Neural cell (in vitro differentiated cells): ENCODE measurements at regions not wholly inside any gene's neighbourhood (a gene's known extent, or its start where the extent isn't known, plus 50 kb on each side); places are given as distances from the start of the nearest gene placed in this dataset.

ENCODE experiments used
- H2AFZ ChIP-seq: fragments of 200-600, 300-800 bp; sonication (generic), shearing (Covaris generic); 2 replicates; pipeline ENCODE4 v1.6.0; 2014; ENCODE audit warnings: low read depth, mild to moderate bottlenecking, antibody characterized with exemption, low read length, moderate library complexity
- H3F3A ChIP-seq: fragments of 200-600 bp; shearing (Covaris generic); 2 replicates; pipeline ENCODE4 v1.6.1; 2016; ENCODE audit warnings: mild to moderate bottlenecking, moderate library complexity, mixed read lengths, antibody characterized with exemption, low read length; ENCODE audit not compliant: insufficient read depth, poor library complexity, severe bottlenecking
- H3K27ac ChIP-seq: fragments of 200-600, 300-800 bp; sonication (generic), shearing (Covaris generic); 2 replicates; pipeline ENCODE4 v1.5.1; 2014; ENCODE audit warnings: mild to moderate bottlenecking, low read length, moderate library complexity
- H3K27me3 ChIP-seq: fragments of 300-800, 200-600 bp; sonication (generic), shearing (Covaris generic); 2 replicates; pipeline ENCODE4 v1.6.0; 2014; ENCODE audit warnings: mild to moderate bottlenecking, low read depth, low read length, moderate library complexity; ENCODE audit not compliant: insufficient read depth
- H3K36me3 ChIP-seq: fragments of 300-800, 200-600 bp; sonication (generic), shearing (Covaris generic); 2 replicates; pipeline ENCODE4 v1.5.1; 2014; ENCODE audit warnings: mild to moderate bottlenecking, antibody characterized with exemption, low read length, moderate library complexity; ENCODE audit not compliant: insufficient read depth
- H3K4me2 ChIP-seq: fragments of 300-800, 200-600 bp; sonication (generic), shearing (Covaris generic); 2 replicates; pipeline ENCODE4 v1.6.0; 2014; ENCODE audit warnings: mild to moderate bottlenecking, low read length
- H3K4me3 ChIP-seq: fragments of 300-800, 200-600 bp; sonication (generic), shearing (Covaris generic); 2 replicates; pipeline ENCODE4 v1.5.1; 2014; ENCODE audit warnings: mild to moderate bottlenecking, low read length, moderate library complexity
- H3K79me2 ChIP-seq: fragments of 200-600 bp; shearing (Covaris generic); replicated peaks from 2 replicates; pipeline ENCODE4 v1.6.0; 2014; ENCODE audit warnings: mild to moderate bottlenecking, low read length, moderate library complexity; ENCODE audit not compliant: insufficient read depth
- H3K9ac ChIP-seq: fragments of 300-800, 200-600 bp; sonication (generic), shearing (Covaris generic); 2 replicates; pipeline ENCODE4 v1.6.1; 2016; ENCODE audit warnings: mild to moderate bottlenecking, low read length, mixed read lengths
- H3K9me2 ChIP-seq: fragments of 200-600 bp; shearing (Covaris generic); 2 replicates; pipeline ENCODE4 v1.6.1; 2016; ENCODE audit warnings: mild to moderate bottlenecking, low read length, mixed read lengths; ENCODE audit not compliant: insufficient read depth
- H3K9me3 ChIP-seq: fragments of 200-600, 300-800 bp; sonication (generic), shearing (Covaris generic); 2 replicates; pipeline ENCODE4 v1.6.1; 2016; ENCODE audit warnings: mild to moderate bottlenecking, mixed run types, low read length, moderate library complexity, mixed read lengths
- H4K20me1 ChIP-seq: fragments of 200-600 bp; shearing (Covaris generic); 2 replicates; pipeline ENCODE4 v1.6.1; 2016; ENCODE audit warnings: mild to moderate bottlenecking, mixed run types; ENCODE audit not compliant: insufficient read depth
- CTCF ChIP-seq: fragments of 450-650 bp; IDR thresholded peaks from 2 replicates; pipeline ENCODE4 v1.5.1; 2014; ENCODE audit warnings: antibody characterized with exemption, mild to moderate bottlenecking, moderate library complexity; ENCODE audit not compliant: poor library complexity, severe bottlenecking
- EP300 ChIP-seq: fragments of 450-650 bp; conservative IDR thresholded peaks from 2 replicates; pipeline ENCODE4 v1.6.1; 2014; ENCODE audit warnings: antibody characterized with exemption, mild to moderate bottlenecking, moderate library complexity; ENCODE audit not compliant: poor library complexity, severe bottlenecking
- EZH2 ChIP-seq: fragments of 200-600, 300-800 bp; shearing (Covaris generic), sonication (generic); IDR thresholded peaks from 2 replicates; pipeline ENCODE4 v1.6.1; 2014; ENCODE audit warnings: antibody characterized with exemption, low read length, borderline replicate concordance, mild to moderate bottlenecking; ENCODE audit not compliant: insufficient read depth, poor library complexity, severe bottlenecking
- MXI1 ChIP-seq: fragments of 450-650 bp; conservative IDR thresholded peaks from 2 replicates; pipeline ENCODE4 v1.6.1; 2014; ENCODE audit warnings: antibody characterized with exemption, mild to moderate bottlenecking; ENCODE audit not compliant: poor library complexity, severe bottlenecking
- POLR2AphosphoS5 ChIP-seq: IDR thresholded peaks from 2 replicates; pipeline ENCODE4 v1.6.1; 2012
- RAD21 ChIP-seq: fragments of 450-650 bp; conservative IDR thresholded peaks from 2 replicates; pipeline ENCODE4 v1.6.1; 2014; ENCODE audit warnings: antibody characterized with exemption, mild to moderate bottlenecking, moderate library complexity
- REST ChIP-seq: IDR thresholded peaks from 2 replicates; pipeline ENCODE4 v1.6.1; 2012; ENCODE audit warnings: borderline replicate concordance
- SMC3 ChIP-seq: fragments of 450-650 bp; conservative IDR thresholded peaks from 2 replicates; pipeline ENCODE4 v1.6.1; 2014; ENCODE audit warnings: antibody characterized with exemption, mild to moderate bottlenecking, moderate library complexity; ENCODE audit not compliant: poor library complexity
- TAF1 ChIP-seq: IDR thresholded peaks from 2 replicates; pipeline ENCODE4 v1.6.1; 2012; ENCODE audit warnings: low read depth

- no peaks in the 10 kb centered on the region for H4K20me1 ChIP-seq
- no peaks in the 10 kb centered on the region for H3F3A ChIP-seq
- no peaks in the 10 kb centered on the region for H3K9me2 ChIP-seq
- no peaks in the 10 kb centered on the region for H3K79me2 ChIP-seq
- no peaks in the 10 kb centered on the region for H3K9me3 ChIP-seq
- TF ChIP-seq EP300 (no peak), REST (no peak), SMC3 (no peak), CTCF (no peak), TAF1 (no peak), RAD21 (no peak), MXI1 (no peak), POLR2AphosphoS5 (no peak)
- H3K9ac ChIP-seq, result no peak overlapping the region
- H3K4me3 ChIP-seq, result no peak overlapping the region
- H3K36me3 ChIP-seq, result no peaks in the 10 kb centered on the region
- no peaks in the 10 kb centered on the region for H3K27me3 ChIP-seq
- no peak overlapping the region for H3K4me2 ChIP-seq
- H2AFZ ChIP-seq, result no peak overlapping the region
- H3K27ac ChIP-seq, result no peak overlapping the region
Observed at GRCh38 chr3:66592016-66592761, 91.4 kb upstream of the LRIG1 start.

- Histone ChIP-seq H3K9me3 (no peaks in the 10 kb centered on the region), H3K4me2 (no peak overlapping the region), H3K4me3 (no peak overlapping the region), H3F3A (no peaks in the 10 kb centered on the region), H4K20me1 (no peaks in the 10 kb centered on the region), H3K9me2 (no peaks in the 10 kb centered on the region), H3K27ac (no peak overlapping the region), H2AFZ (no peak overlapping the region), H3K27me3 (no peaks in the 10 kb centered on the region), H3K9ac (no peak overlapping the region), H3K36me3 (no peaks in the 10 kb centered on the region), H3K79me2 (no peaks in the 10 kb centered on the region)
- TF ChIP-seq TAF1 (no peak), SMC3 (no peak), EP300 (no peak), EZH2 (no peak), POLR2AphosphoS5 (no peak), CTCF (no peak), MXI1 (no peak), RAD21 (no peak), REST (no peak)
Observed at GRCh38 chr3:66592927-66593625, 92.3 kb upstream of the LRIG1 start.
